Mesendoderm (in vitro differentiated cells): ENCODE measurements at regions not wholly inside any gene's neighbourhood (a gene's known extent, or its start where the extent isn't known, plus 50 kb on each side); places are given as distances from the start of the nearest gene placed in this dataset.

Experiments used
- DNase-seq: peaks from one replicate; pipeline ENCODE4 v3.0.0; 2013
- H2AK5ac ChIP-seq: 2 replicates; pipeline ENCODE4 v1.6.1; 2013; ENCODE audit warnings: low read length, inconsistent platforms
- H2BK120ac ChIP-seq: 2 replicates; pipeline ENCODE4 v1.6.1; 2013; ENCODE audit warnings: low read depth, mild to moderate bottlenecking, low read length, moderate library complexity, mixed read lengths
- H2BK15ac ChIP-seq: replicated peaks from 2 replicates; pipeline ENCODE4 v1.6.1; 2013; ENCODE audit warnings: low read depth, mild to moderate bottlenecking, moderate library complexity
- H2BK5ac ChIP-seq: 2 replicates; pipeline ENCODE4 v1.6.1; 2013; ENCODE audit warnings: low read length, inconsistent platforms
- H3K18ac ChIP-seq: 2 replicates; pipeline ENCODE4 v1.6.1; 2013; ENCODE audit warnings: mild to moderate bottlenecking, low read length, mixed read lengths
- H3K23ac ChIP-seq: one replicate; pipeline ENCODE4 v1.6.1; 2013; ENCODE audit warnings: low read length
- H3K27ac ChIP-seq: 2 replicates; pipeline ENCODE4 v1.5.1; 2013; ENCODE audit warnings: low read depth, mild to moderate bottlenecking, inconsistent platforms, low read length, moderate library complexity
- H3K27me3 ChIP-seq: 2 replicates; pipeline ENCODE4 v1.6.1; 2013; ENCODE audit warnings: low read length, control low read depth, mild to moderate bottlenecking, inconsistent platforms; ENCODE audit not compliant: insufficient read depth, poor library complexity
- H3K36me3 ChIP-seq: 2 replicates; pipeline ENCODE4 v1.6.1; 2013; ENCODE audit warnings: low read length, inconsistent platforms; ENCODE audit not compliant: control insufficient read depth, insufficient read depth
- H3K4ac ChIP-seq: one replicate; pipeline ENCODE4 v1.6.1; 2013; ENCODE audit warnings: low read depth, mild to moderate bottlenecking, low read length, moderate library complexity
- H3K4me1 ChIP-seq: 2 replicates; pipeline ENCODE4 v1.6.1; 2013; ENCODE audit warnings: low read depth, low read length, inconsistent platforms; ENCODE audit not compliant: control insufficient read depth
- H3K4me2 ChIP-seq: 2 replicates; pipeline ENCODE4 v1.6.1; 2013; ENCODE audit warnings: low read length
- H3K4me3 ChIP-seq: 2 replicates; pipeline ENCODE4 v1.5.1; 2013; ENCODE audit warnings: mild to moderate bottlenecking, low read length
- H3K56ac ChIP-seq: one replicate; pipeline ENCODE4 v1.6.1; 2013; ENCODE audit warnings: low read length
- H3K79me1 ChIP-seq: 2 replicates; pipeline ENCODE4 v1.6.1; 2013; ENCODE audit warnings: low read length, inconsistent platforms
- H3K79me2 ChIP-seq: 2 replicates; pipeline ENCODE4 v1.6.1; 2013; ENCODE audit warnings: mild to moderate bottlenecking, low read length; ENCODE audit not compliant: control insufficient read depth, insufficient read depth
- H3K9ac ChIP-seq: 2 replicates; pipeline ENCODE4 v1.6.1; 2013; ENCODE audit warnings: low read length, inconsistent platforms
- H4K5ac ChIP-seq: one replicate; pipeline ENCODE4 v1.6.1; 2013; ENCODE audit warnings: low read length
- H4K8ac ChIP-seq: one replicate; pipeline ENCODE4 v1.6.1; 2013; ENCODE audit warnings: low read depth, mild to moderate bottlenecking, control low read depth, low read length, moderate library complexity
- WGBS: extraction: QIAGEN DNeasy Blood & Tissue Kit; methylation state at CpG from one replicate; pipeline ENCODE4 v1.1.7; 2013; ENCODE audit warnings: low lambda C conversion rate, missing lambda C conversion rate; ENCODE audit not compliant: insufficient coverage; ENCODE audit errors: extremely low coverage; 5-methylcytosine and 5-hydroxymethylcytosine counted together

DNA sequence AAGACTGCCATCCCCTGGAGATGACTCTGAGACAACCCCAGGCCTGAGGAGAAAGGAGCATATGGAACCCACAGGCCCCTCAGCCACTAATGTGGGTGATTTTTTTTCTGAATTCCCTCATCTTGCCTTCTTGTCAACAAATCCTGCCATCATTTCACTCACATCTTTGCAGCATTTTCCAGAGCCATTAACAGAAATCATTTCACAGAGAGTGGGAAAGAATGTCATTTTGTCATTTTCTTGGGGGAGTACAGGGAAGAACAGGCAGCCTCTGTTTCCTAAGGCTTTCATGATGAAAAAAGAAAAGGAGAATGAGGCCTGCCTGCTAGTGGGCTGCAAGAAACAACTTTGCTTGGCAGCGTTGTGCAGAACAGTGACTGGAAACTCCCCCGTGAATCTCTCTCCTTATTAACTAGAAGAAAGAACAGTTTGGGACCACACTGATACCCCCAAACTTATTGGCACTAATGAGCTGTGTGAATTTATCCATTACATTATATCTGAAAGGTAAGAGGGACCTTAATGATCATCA lies 1464.6 kb upstream of the CELF4 start:
- Histone ChIP-seq H3K56ac (no peak overlapping the region), H2BK5ac (no peak overlapping the region), H3K4me2 (no peak overlapping the region), H3K79me2 (no peaks in the 10 kb centered on the region), H2AK5ac (no peak overlapping the region), H3K27me3 (no peaks in the 10 kb centered on the region), H3K4ac (no peak overlapping the region), H3K18ac (no peak overlapping the region), H4K5ac (no peak overlapping the region), H3K9ac (no peak overlapping the region), H3K36me3 (no peaks in the 10 kb centered on the region), H3K27ac (no peak overlapping the region), H4K8ac (no peak overlapping the region), H3K79me1 (no peaks in the 10 kb centered on the region), H3K23ac (no peak overlapping the region), H3K4me3 (no peak overlapping the region), H3K4me1 (no peaks in the 10 kb centered on the region), H2BK120ac (no peak overlapping the region), H2BK15ac (no peak overlapping the region)
- no peak for DNase-seq
- no CpG with 5 or more reads among the region's 2 CpGs for WGBS

DNA sequence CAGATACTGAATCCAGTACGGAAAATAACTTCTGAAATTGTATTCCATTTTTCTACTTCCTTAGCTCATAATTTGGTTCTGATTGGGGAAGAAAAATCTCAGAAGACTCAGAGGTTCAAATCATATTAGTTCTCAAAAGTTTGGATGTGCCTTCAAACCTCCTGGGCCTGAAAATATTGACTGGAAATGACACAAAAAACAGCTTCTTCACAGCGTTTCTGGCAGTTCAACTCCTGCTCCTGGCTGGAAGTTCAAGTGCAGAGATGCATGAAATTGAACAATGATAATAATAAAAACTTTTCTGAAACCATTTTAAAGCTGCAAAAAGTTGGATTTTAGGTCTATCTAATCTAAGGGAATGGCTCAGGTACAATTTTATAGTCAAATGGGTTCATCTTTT lies 1459.9 kb upstream of the CELF4 start:
- no CpG with 5 or more reads among the region's 2 CpGs for WGBS
- no peak overlapping the region for H4K8ac ChIP-seq
- H3K18ac ChIP-seq = no peak overlapping the region
- no peak overlapping the region for H3K56ac ChIP-seq
- H3K4me2 ChIP-seq = no peak overlapping the region
- no peaks in the 10 kb centered on the region for H3K4me1 ChIP-seq
- no peaks in the 10 kb centered on the region for H3K36me3 ChIP-seq
- H2BK5ac ChIP-seq = no peak overlapping the region
- H4K5ac ChIP-seq = no peak overlapping the region
- H2BK120ac ChIP-seq = no peak overlapping the region
- H3K4me3 ChIP-seq = no peak overlapping the region
- H3K79me2 ChIP-seq = no peaks in the 10 kb centered on the region
- no peak overlapping the region for H3K27ac ChIP-seq
- no peaks in the 10 kb centered on the region for H3K79me1 ChIP-seq
- H2BK15ac ChIP-seq = no peak overlapping the region
- no peak overlapping the region for H3K4ac ChIP-seq
- H2AK5ac ChIP-seq = no peak overlapping the region
- H3K27me3 ChIP-seq = no peaks in the 10 kb centered on the region
- H3K9ac ChIP-seq = no peak overlapping the region
- no peak for DNase-seq
- no peak overlapping the region for H3K23ac ChIP-seq

DNA sequence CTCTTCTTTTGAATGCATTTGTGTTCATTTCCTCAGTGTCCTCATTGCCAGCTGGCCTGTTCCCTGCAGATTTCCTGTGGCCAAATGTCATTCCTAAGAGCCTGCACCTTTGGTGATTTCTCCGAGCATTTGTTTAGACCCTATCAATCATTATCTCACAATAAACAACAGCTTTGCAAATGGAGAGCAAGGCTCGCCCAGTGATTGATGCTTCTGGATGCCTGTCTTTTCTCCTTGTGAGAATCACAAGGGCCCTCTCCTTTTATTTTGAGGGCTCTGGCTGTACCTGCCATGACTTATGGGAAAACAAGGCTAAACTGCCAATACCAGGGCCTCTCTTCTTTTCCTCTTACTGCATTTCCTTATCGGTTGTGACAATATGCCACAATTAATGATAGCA lies 1454.4 kb upstream of the CELF4 start:
- Histone ChIP-seq H3K18ac (no peak overlapping the region), H4K5ac (no peak overlapping the region), H4K8ac (no peak overlapping the region), H3K23ac (no peak overlapping the region), H2BK5ac (no peak overlapping the region), H3K27me3 (no peaks in the 10 kb centered on the region), H3K4me3 (no peak overlapping the region), H3K36me3 (no peaks in the 10 kb centered on the region), H3K27ac (no peak overlapping the region), H3K56ac (no peak overlapping the region), H3K79me1 (no peaks in the 10 kb centered on the region), H3K9ac (no peak overlapping the region), H3K4me2 (no peak overlapping the region), H2BK15ac (no peak overlapping the region), H3K4me1 (no peaks in the 10 kb centered on the region), H3K79me2 (no peaks in the 10 kb centered on the region), H2BK120ac (no peak overlapping the region), H3K4ac (no peak overlapping the region), H2AK5ac (no peak overlapping the region)
- WGBS = no CpG with 5 or more reads among the region's 3 CpGs
- peak; percentile 1 for DNase-seq

DNA sequence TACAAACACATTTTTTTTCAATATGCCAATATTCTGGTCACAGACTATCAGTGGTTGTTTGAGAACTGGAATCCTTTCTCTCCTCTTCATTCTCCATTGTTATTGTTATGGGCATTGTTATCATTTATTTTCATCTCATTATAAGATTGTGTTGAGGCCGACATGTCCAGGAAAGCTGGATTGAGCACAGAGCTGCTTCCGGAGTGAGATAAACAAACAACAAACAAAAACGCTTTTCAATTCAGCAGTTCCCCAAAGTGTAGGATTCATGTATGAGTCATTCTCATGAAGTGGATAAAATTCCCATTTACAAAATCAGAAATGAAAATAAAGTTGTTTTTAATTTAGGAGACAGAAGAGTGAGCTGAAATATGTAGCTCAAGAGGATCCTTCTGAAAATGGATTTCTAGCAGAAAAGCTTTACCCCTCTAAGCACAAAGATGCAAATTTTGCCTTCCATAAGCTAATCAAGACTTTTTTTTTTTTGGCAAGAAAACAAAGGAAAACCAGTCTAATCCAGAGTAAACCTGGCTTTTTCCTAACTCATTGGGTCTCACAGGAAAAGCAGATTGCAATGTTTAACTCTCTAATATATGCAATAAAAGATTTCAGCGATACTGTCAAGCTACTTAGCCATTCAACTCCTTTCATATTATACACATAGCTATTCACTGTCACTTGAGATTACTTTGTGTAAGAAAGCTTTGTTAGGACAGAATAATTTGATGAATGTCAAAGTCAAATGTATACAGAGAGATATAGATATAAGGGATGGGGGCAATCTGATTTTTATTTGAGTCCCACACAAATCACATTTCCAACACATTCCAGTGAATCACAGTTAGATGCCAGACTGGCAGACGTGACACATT lies 1441.7 kb upstream of the CELF4 start:
- Histone ChIP-seq H3K79me2 (no peaks in the 10 kb centered on the region), H4K5ac (no peak overlapping the region), H3K27ac (no peak overlapping the region), H3K9ac (no peak overlapping the region), H3K27me3 (no peaks in the 10 kb centered on the region), H3K4ac (no peak overlapping the region), H4K8ac (no peak overlapping the region), H2BK5ac (no peak overlapping the region), H3K18ac (no peak overlapping the region), H2BK15ac (no peak overlapping the region), H2BK120ac (no peak overlapping the region), H3K23ac (no peak overlapping the region), H3K4me1 (no peaks in the 10 kb centered on the region), H3K79me1 (no peaks in the 10 kb centered on the region), H2AK5ac (no peak overlapping the region), H3K4me2 (no peak overlapping the region), H3K56ac (no peak overlapping the region), H3K36me3 (no peaks in the 10 kb centered on the region), H3K4me3 (no peak overlapping the region)
- WGBS = no CpG with 5 or more reads among the region's 5 CpGs
- DNase-seq = no peak

DNA sequence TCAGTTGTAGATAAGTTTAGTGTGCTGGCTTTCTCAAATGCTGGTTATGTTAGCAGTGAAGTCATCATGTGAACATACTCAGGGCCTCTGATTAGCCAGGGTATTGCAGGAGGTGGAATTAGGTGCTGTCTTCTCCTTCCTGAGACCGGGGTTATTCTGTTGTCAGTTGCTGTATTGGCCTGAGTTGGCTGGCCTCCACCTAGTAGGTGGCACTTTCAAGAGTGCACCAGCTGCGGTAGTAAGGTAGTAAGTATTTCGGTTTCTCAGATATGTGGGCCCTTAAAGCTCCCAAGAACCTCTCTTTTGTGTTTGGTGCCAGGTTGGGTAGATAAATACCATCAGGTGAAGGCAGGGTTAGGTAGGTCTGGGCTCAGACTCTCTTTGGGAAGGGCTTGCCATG lies 1430.5 kb upstream of the CELF4 start:
- H3K79me2 ChIP-seq = no peaks in the 10 kb centered on the region
- no peak overlapping the region for H3K9ac ChIP-seq
- no peaks in the 10 kb centered on the region for H3K27me3 ChIP-seq
- H2BK120ac ChIP-seq = no peak overlapping the region
- H3K23ac ChIP-seq = no peak overlapping the region
- WGBS = no CpG with 5 or more reads among the region's 3 CpGs
- no peak overlapping the region for H4K8ac ChIP-seq
- H2AK5ac ChIP-seq = no peak overlapping the region
- H3K36me3 ChIP-seq = no peaks in the 10 kb centered on the region
- H3K27ac ChIP-seq = no peak overlapping the region
- no peak for DNase-seq
- no peak overlapping the region for H3K56ac ChIP-seq
- H3K18ac ChIP-seq = no peak overlapping the region
- no peak overlapping the region for H3K4ac ChIP-seq
- H2BK15ac ChIP-seq = no peak overlapping the region
- H3K4me2 ChIP-seq = no peak overlapping the region
- H3K79me1 ChIP-seq = no peaks in the 10 kb centered on the region
- H3K4me1 ChIP-seq = no peaks in the 10 kb centered on the region
- H3K4me3 ChIP-seq = no peak overlapping the region
- H2BK5ac ChIP-seq = no peak overlapping the region
- no peak overlapping the region for H4K5ac ChIP-seq
